ENCODE measurements at regions not wholly inside any gene's neighbourhood (a gene's known extent, or its start where the extent isn't known, plus 50 kb on each side); places are given as distances from the start of the nearest gene placed in this dataset.
"Not testable (repeated sequence)": the region's sequence is repeated elsewhere in the genome, so short reads cannot be mapped to it uniquely, and the experiment has no call there.

- DNase-seq, result not testable (repeated sequence)
These were observed 829.8 kb downstream of the TNS3 start for GRCh38 chr7:46751927-46752723.

DNA sequence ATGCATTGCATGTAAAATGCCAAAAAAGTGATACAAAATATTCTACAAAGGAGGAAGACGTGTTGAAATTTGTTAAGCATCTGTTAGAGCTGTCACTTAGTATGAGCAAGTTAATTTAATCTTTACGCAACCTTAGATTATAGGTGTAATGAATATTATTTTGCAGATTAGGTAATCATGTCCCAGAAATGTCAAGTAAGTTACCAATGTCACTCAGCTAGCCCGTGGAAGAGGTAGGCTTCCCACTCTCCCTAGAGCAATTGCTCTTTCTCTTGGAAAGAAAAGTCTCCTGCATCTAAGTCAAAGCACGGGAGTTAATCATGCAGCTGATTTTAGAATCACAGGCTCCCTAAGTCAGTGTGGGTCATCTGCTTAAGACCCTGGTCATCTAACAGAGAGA is 830.4 kb upstream of the IGFBP3 start:
- no peak for DNase-seq

DNA sequence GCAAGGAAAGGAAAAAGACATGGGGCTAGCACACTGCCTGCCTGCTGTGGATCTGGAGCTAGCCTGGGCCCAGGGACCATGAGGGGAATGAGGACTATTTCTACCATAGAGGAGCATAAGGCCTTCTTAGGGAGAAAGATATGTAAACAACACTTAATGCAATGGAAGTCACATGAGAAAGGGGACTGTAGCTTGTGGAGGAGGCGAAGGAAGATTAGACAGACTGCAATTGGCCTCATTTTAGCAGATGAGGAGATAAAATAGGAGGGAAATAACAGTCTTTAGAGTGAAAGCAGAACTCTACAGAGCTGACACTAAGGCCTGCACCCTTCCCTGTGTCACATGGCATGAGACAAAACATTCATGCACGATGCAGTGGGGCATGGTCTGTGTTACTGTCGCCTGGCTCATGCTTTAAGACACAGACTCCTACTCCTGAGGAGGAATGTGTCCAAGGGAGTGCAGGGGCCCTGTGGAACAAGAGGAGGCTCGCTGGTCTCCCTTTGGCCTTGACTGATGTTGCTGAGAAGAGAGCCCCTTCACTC is 829.3 kb upstream of the IGFBP3 start:
- no peak for DNase-seq

- DNase-seq, result no peak
These were observed 827.0 kb upstream of the IGFBP3 start for GRCh38 chr7:46747869-46748576.

- DNase-seq, result no peak
These were observed 825.9 kb upstream of the IGFBP3 start for GRCh38 chr7:46746695-46747687.

- no peak for DNase-seq
These were observed 824.6 kb upstream of the IGFBP3 start for GRCh38 chr7:46745707-46746090.

GRCh38 chr7:46744957-46745706 is 824.1 kb upstream of the IGFBP3 start:
- no peak for DNase-seq

GRCh38 chr7:46742601-46743000 is 821.5 kb upstream of the IGFBP3 start:
- no peak for DNase-seq

DNA sequence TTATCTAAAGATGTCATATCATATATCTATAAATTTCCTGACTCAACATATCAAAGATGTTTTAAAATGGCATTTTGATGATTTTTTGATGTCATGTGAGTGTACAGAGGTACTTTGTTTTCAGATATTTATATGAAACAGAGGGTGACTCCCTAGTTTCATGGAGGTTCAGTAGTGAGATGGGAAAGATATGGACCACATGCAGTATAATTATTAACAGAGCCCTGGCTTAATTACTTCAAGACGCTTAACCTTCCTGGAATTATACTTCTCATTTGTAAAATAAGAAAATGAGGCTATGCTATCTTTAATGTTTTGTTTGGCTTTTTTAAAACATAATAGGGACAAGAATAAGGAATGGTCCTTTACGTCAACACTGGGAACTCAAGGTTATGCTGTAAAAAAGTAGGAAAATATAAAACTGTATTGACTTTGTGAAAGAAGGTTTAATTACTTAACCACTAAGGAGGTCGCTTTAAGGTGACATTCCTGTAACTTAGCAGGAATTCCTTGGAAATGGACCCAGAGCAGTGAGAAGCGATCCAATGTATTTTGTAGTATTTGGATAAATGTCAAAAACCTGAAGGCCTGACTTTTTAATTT is 821.0 kb upstream of the IGFBP3 start:
- DNase-seq, result no peak

DNA sequence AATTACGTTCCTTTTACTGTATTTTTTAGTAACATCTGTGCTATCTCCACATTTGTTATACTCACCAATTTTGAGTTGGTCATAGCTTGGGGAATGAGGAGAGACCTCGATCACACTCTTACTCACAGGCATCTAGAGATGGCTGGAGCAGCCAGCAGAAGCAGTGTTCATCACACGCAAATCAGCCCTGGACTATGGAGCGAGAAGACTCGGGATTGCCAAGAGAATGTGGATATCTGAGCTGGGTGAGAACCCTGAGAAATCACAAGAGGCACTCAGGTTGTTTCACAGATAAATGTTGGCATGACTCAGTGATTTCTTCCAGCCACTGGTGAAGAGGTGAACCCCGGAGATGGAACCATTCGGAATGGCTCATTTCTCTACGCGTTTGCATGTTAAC is 820.1 kb upstream of the IGFBP3 start:
- DNase-seq, result no peak

- DNase-seq, result no peak
These were observed 818.6 kb upstream of the IGFBP3 start for GRCh38 chr7:46739518-46740234.

- no peak for DNase-seq
These were observed 817.7 kb upstream of the IGFBP3 start for GRCh38 chr7:46738796-46739195.

DNA sequence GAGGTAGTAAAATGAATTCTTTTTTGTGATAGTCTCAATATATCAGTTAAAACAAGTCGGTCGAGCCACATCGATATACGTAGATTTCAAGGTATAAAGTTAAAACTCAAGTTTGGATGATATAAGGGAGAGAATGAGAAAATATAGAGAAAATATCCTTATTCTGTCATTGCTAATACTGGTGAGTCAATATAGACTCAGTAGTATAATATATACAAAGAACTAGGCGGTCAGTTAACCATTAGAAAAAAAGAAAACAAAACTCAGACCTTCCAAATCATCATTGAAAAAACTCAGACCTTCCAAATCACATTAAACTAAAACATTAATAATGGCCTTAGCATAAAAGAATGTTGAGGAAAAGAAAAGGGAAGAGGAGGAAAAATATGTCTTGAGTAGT is 817.1 kb upstream of the IGFBP3 start:
- DNase-seq, result no peak

- DNase-seq, result no peak
These were observed 804.8 kb upstream of the IGFBP3 start for GRCh38 chr7:46725838-46726237.

GRCh38 chr7:46725136-46725535 is 804.1 kb upstream of the IGFBP3 start:
- DNase-seq, result no peak

- DNase-seq, result no peak
These were observed 802.7 kb upstream of the IGFBP3 start for GRCh38 chr7:46723742-46724141.

DNA sequence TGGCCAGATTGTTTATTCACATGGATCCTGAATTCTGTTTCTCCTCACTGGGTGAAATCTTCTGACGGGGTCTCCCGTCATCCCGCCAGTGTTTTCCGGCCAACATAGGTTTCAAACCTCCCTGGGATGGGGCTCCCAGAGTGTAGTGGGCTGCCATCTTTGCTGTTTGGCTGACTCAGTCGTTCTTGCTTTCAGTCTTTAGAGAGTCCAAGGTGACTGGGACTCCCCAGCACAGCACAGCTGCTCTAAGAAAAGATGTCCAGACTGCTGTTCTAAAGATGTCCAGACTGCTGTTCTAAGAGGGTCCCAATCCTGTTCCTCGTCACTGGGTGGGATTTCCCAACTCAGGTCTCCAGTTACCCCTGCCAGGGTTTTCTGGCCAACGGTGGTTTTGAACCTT is 801.9 kb upstream of the IGFBP3 start:
- no peak for DNase-seq

- no peak for DNase-seq
These were observed 799.7 kb upstream of the IGFBP3 start for GRCh38 chr7:46720761-46721160.

DNA sequence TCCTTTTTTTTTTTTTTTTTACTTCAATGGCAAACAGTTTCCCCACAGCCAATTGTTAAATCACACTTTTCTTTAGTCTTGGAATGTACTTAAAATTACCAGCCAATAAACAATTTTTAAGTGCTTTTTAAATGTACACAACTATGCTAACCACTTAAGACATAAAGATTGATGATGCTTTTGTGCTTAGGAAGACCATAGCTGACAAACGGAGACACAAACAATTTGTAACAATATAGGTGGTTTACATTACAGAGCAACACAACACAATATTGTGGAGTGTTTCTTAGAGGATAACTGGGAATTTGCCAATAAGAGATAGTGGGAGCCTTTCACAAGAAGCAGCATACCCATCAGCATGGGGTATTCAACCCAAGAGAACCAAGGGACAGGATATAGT is 798.5 kb upstream of the IGFBP3 start:
- DNase-seq, result no peak

DNA sequence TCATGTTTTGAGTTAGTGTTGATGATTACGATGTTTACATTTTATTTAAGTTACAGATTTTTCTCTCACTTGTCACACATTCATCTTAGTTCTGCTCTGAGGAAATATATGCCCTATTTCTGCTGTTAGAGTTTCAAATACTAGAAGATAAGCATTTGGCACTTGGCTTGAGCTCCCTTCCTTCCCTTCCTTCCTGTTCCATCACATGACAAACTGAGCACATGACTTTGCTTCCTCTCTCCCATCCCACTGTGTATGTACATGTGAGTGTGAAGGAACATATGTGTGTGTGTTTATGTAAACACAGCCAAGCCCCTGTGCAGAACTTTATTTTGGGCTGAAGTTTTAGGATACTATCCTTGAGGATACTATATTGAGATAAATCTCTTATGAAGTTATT is 795.9 kb upstream of the IGFBP3 start:
- DNase-seq, result no peak

DNA sequence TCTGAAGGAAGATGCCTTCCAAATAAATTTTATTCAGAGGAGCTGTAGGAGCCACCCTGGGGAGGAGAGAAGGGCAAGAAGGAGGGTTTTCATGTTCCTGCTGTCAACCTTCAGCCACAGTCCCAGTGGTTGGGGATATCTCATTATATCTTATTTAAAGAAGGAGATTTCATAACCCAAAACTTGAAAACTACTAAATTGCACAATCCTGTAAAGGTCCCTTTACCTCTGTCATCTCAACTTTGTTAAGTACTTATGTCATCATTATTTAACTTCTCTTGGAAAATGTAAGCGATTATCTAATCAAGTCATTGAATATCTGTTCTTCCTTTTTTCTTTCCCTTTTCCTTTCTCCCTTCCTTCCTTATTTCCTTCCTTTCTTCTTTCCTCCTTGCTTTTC is 794.5 kb upstream of the IGFBP3 start:
- DNase-seq, result no peak
